DMS 273 (cell line): ENCODE measurements at regions not wholly inside any gene's neighbourhood (a gene's known extent, or its start where the extent isn't known, plus 50 kb on each side); places are given as distances from the start of the nearest gene placed in this dataset.
"Not testable (repeated sequence)": the region's sequence is repeated elsewhere in the genome, so short reads cannot be mapped to it uniquely, and the experiment has no call there.

Experiments
- DNase-seq: peaks from one replicate; lab custom pipeline; 2025; ENCODE audit not compliant: unreplicated experiment; lab: John Stamatoyannopoulos, UW

DNA sequence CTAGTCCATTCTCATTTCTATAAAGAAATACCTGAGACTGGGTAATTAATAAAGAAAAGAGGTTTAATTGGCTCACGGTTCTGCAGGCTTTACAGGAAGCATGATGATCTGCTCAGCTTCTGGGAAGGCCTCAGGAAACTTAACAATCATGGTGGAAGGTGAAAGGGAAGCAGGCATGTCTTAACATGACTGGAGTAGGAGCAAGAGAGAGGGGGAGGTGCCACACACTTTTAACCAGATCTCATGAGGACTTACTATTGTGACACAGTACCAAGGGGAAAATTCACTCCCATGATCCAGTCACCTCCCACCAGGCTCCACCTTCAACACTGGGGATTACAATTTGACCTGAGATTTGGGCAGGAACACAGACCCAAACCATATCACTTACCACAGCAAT is 310.1 kb downstream of the SH3GL2 start:
- not testable (repeated sequence) for DNase-seq

DNA sequence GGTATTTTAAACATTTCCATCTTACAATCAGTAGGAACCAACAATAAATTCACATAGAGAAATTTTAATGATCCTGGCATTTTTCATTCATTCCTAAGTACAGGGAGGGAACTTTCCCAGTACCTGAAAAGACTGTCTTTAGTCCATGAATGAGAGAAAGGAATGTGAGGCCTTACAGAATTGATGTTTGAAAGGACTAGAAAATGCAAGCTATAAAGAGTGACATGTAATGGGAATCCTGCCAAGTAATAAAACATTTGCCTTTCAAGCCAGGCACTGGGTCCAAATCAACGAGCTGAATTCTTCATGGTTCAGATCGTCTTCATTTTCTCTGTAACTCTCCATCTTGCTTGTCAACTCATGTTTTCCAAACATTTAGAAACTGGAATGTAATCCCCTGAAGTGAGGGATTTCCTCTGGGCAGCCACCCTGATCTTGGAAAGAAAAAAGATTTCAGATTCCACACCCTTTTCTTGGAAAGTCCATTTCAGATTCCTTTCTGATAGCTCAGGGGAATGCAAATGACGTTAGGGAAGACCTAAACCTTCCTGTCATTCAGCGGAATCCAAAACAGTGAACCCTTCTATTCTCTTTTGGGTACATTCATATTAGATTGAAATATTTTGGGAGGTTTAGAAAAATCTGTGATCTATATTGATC is 315.8 kb downstream of the SH3GL2 start:
- no peak for DNase-seq

DNA sequence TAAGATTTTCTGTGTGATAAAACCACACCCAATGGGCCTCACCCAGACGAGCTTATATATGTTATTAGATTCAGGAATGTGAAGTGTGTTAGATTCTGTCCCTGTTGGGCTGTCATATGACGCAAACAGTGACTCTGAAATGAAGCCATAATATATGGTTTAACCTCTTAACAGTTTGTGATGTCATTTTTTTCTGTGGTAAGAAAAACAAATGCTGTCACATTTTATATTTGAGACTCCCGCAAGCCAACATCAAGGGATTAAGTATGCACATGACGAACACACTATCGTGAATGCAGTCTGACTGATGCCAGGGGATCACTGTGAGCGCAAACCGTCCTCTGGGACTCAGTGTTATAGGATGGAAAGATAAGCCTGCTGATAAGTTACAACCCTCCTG is 321.7 kb downstream of the SH3GL2 start:
- no peak for DNase-seq

DNA sequence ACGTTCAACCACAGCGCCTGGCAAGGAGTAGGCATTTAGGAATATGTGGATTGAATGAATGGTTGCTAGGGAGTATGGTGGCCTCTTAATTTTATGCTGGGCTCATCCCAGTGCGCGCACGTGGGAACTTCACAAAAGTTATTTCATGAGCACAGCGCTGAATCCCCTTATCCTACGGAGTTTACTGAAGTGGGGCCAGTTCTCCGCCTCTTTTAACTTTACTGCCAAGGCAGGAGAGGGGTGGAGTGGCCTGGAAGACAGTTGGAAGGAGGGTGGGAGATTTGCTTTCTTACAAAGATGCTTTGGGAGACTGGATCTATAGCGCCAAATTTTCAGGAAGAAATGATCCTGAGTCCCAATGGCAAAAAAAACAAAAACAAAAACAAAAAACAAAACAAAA is 326.5 kb downstream of the SH3GL2 start:
- peak; percentile 37 for DNase-seq

DNA sequence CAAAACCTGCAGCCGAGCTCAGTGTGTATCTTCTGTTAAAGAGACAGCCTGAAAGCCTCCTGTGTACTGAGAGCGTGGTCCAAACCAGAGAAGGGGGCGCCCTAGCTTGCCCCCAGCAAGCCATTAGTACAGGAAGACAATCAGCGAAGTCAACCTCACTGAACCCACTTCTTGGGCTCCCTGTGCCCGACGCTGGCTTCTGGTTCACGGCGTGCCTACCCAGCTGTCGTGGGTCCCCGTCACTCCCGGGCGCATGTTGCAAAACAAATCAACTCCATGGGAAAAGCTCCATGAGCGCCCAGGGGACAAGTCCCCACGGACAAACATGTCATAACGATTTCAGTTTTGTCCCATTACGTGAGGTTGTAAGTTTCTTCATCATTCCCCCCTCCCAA is 326.9 kb downstream of the SH3GL2 start:
- DNase-seq: no peak

DNA sequence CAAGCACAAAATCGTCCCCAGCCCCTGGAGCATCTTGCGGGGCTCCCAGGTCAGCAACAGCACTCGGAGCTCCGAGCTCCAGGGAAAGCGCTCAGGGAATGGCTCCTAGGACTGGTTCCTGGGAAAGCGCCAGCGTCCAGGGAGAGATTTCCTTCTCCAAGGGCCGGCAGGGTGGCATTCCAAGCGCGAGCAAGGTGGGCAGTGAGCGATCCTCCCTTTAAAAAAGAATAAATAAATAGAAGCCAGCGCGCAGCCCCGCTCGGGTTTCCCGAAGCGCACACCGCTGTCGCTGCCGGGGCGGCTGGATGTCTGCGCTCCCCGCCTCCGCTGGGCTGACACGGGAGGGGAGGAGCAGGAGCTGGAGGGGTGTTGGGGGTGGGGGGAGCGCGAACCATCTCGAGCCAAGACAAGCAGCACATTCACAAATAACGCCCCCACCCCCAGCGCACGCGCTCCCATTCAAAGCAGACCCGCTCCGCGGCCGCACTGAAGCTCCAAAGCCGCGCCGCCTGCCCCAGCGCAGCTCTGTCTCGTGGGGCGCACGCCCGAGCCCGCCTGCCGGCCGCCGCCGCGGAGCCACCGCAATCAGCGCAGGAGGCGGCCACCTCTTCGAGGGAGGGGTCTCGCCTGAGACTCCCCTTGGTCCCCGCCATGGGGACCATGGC is 327.4 kb downstream of the SH3GL2 start:
- peak; percentile 81 for DNase-seq

DNA sequence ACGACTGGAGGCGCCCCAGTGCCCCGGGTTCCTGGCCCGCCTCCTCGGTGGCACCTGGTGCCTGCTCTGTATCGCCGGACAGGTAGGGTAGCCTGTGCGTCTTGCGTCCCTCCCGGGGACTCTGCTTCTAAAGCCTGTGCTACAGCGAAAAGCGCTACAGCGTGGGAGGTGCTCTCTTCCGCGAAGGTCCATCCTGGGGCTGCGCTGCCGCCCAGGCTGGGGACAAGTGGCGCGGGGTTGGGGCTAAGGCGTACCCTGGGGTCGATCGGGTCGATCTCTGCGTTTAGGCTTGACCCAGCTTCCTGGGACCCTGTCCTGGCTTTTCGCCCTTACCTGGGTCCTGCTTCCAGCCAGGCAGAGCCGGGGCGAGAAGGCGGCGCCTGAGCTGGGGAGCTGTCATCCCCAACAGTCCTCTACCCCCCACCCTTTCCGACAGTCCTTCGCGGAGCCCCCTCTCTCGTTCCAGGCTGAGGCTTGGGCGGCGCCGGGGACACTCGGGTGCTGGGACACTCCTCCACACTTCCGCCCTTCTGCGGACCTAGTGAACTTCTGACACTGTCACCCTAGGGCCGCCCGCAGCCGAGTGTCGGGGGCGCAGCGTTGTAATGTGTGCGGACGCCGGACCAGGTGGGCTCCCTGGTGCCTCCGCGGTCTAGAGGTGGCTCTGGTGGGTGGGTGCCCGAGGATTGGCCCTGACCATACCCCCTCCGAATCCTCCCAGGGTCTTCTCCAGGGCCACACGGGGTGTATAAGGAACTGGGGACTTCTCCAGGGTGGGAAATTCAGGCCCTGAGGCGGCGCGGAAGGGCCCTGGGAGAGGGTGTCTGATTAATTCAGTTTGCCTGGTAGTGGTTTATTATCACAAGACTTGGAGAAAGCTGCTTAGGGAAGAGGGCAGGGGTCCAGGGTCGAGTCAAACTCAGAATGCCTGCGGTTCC is 328.2 kb downstream of the SH3GL2 start:
- DNase-seq: peak; percentile 47

DNA sequence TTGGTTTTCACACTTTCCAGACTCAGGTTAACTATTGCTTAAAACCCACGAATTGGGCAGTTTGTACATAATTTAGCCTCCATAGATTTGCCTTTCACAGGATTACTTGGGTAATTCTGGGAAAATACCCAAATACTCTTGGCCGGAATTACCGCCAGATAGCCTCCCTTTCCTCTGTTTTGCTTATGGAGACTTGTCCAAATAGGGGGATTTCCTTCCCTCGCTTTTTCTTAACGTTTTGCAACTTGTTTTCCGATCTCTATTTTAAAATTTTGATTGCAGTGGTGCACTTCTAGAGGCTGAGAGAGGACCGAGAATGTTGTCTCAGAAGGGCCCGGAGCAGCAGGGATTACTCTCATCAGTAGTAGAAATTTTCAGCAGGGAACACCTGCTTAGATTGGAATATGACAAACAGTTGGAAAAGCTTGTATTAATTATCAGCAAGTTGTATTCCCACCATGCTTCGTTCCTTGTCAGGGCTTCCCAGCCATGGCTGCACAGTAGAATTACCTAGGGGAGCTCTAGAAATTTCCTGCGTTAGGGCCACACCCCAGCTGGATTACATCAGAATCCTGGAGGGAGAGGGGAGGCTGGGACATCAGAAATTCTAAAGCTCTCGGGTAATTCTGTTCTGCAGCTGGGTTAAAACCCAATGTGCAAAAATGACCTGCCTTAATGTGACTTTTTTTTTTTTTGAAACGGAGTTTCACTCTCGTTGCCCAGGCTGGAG is 329.1 kb downstream of the SH3GL2 start:
- DNase-seq: no peak

DNA sequence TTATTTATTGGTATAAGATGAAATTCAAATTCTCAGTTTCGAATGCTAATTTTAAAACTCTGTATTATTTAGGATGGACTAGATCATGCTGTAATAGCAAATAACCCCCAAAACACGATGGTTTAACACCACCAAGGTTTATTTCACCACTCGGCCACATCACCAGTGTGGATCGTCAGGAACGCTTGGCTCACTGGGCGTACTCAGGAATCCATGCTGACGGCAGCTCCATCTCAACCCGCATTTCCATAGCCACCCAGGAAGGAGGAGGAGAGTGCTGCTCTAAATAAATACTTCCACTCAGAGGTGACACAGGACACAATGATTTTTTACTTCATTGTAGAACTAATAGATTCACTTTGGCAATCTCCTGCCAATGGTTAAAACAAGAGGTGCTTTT is 347.4 kb downstream of the SH3GL2 start:
- no peak for DNase-seq

DNA sequence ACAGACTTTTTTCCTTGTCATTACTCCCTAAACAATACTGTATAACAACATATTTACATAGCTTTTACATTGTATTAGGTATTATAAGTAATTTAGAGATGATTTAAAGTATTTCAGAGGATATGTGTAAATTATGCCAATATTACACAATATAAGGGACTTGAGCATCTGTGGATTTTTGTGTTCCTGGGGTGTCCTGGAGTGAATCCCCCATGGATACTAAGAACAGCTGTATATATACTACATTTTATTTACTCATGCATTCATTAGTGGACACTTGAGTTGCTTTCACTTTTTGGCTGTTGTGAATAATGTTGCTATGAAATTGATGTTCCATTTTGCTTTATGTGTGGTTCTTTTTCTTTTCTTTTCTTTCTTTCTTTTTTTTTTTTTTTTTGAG is 348.8 kb downstream of the SH3GL2 start:
- no peak for DNase-seq

DNA sequence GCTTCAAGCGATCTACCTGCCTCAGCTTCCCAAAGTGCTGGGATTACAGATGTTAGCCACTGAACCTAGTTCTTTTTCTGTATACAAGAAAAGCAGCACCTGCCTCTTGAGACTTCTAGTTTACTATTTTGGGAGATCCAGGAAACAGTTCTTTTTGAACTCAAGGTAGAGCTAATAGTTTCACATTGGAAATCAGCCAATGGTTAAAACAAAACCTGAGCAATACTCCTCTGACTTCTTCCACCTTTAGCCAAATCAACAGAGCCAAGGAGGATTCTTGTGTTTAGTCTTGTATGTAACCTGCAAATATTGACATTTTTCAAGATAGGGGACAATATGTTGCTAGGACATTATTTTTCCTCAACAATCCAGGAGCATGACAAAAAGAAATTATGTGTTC is 349.4 kb downstream of the SH3GL2 start:
- DNase-seq: no peak

DNA sequence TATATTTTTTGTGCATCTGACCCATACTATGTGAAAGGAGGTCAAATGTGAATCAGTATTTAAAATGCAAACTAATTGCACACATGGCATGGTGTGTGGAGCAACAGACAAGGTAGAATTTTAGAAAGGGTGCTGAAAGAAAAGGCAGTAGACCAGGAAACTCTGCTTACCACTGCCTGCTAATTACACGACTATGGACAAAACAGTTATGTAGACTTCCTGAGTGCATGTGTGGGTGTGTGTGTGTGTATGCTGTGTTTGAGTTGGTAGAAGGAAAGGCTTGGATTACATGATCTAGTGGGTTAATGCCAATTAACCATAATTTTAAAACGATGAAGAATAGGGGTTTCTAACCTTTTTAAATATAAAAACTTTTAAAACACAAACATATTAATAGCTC is 349.9 kb downstream of the SH3GL2 start:
- no peak for DNase-seq

DNA sequence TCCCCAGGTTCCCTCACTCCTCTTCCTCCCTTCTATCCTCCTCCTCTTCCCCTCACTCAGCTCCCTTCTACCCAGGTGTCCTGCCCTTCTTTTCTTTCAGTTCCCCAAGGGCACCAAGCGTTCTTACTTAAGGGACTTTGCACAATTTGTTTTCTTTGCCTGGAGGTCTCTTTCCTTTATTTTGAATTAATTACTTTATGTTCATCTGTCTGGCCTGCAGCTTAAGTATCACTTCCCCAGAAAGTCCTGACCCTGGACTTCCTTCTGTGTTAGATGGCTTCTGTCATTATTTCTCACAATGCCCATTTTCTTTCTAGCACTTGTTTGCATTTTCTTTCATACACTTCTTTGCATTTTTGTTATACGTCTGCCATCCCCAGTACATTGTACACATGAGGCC is 350.6 kb downstream of the SH3GL2 start:
- DNase-seq: no peak

DNA sequence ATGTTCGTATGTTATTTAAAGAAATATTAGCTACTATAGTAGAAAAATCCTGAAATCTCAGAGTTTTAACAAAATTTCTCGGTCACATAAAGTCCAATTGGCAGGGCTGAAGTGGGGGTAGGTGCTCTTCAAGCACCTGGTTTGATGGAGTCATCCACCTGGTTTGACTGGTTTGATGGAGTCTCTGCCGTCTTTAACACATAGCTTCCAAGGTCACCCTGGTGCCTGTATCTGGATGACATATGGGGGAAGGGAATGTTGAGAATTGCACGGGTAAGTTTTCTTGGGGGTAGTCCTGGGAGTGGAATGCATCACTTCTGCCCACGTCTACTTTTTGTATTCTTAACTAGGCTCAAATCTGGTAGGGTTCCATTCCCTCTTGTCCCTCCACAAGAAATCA is 351.2 kb downstream of the SH3GL2 start:
- DNase-seq: no peak

DNA sequence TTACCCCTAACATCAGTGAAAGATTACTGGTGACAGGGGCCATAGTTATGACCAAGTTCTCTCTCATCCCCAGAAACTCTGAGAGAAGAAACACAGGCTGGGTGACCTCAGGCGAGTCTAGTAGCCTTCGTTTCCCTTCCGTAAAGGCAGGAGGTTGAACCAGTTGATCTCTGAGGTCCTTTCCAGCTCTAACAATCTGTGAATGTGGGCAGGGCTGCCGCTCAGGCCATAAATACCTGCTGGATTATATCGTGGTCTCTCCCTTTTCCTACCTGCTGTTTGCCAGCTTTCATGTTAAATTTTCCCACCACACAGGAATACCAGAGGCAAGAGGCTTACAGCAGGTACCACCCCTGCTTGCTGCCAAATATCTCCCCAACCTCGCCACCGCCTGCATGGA is 357.5 kb downstream of the SH3GL2 start:
- no peak for DNase-seq

DNA sequence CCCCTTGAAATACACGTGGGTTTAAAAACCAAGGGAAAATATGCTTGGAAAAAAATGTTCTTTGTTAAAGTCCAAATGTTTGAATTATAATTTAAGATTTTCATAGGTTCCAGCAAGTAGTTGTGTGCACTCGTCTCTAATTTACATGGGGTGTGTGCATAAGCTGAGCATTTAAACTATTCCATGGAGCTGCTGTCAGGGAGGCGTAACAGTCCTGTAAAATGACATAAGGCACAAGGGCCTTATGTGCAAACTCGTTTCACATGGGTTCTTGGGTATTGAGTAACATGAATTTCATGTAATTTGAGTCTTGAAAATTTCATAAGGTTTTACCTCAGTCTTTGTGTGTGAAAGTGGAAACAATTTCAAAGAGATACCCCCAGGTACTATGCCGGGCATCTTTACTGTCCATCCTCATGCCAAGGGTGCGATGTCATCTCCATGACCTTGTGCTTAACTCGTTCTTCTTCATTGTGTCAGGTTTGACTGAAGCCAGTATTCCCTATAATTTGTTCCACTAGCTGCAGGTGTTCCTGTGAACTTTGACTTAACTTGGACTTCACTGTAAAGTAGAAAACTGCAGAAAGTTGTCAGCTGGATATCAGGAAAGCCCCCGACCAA is 359.3 kb downstream of the SH3GL2 start:
- DNase-seq: no peak

DNA sequence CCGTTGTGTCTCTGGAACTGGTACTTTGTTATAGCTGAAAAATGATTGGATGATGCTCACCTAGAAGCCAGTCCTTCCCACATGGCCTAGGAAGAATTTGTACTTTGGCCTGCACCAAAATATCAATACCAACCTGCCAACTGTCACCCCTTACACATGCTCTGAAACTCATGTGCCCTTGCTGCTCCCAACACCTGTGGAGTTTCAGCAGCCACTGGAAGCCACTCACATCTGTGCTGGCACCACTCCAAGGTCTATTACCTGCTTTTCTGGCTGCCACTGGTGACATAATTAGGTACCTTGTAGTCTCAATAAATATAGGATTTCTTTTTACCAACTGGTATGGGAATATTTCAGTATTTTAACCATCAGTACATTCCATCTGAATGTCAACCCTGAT is 363.6 kb downstream of the SH3GL2 start:
- DNase-seq: no peak

DNA sequence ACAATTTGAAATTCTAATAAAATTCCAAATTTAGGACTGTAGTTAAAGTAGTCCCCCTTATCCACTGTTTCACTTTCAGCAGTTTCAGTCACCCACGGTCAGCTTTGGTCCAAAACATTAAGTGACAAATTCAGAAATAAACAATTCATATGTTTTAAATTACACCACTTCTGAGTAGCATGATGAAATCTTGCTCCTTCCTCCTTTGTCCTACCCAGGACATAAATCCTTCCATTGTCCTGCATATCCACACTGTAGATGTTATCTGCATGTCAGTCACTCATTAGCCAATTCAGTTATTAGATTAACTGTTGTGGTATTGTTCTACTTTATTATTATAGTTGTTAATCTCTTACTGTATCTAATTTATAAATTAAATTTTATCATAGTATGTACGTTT is 376.5 kb downstream of the SH3GL2 start:
- no peak for DNase-seq

DNA sequence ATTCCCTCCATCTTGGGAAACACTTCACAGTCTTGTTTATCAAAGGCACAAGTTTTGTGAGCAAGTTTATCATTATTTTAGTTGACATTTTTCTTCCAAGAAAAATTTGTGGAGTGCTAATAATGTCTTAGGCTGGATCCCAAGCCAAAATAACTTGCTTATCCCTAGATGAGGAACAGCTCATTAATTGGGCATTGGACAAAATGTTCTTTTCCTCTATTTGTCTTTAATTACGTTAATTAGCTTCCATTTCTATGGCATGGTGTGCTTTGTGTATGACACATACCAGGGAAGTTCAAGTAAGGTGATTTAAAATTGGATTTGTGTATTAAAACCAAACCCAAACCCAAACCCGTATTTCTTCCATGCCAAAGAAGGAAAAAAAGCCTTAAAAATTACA is 379.5 kb downstream of the SH3GL2 start:
- DNase-seq: no peak

DNA sequence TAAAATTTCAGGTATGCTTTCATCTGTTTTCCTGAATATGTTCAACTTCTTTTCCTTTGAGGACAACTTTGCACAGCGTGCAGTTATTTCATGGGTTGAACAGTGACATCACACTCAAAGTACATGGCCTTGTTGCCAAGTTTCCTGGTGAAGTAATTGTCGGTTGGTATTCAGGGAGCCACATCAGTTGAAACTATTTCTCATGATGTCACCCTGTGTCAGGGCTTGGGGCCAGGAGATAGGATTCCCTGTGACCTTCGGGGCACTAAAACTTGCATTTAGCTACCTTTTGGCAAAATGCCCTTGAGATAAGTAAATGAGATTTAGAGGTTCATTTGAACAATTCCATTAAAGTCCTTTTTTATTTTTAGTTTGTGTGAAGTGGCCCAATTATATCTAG is 383.9 kb downstream of the SH3GL2 start:
- DNase-seq: no peak

DNA sequence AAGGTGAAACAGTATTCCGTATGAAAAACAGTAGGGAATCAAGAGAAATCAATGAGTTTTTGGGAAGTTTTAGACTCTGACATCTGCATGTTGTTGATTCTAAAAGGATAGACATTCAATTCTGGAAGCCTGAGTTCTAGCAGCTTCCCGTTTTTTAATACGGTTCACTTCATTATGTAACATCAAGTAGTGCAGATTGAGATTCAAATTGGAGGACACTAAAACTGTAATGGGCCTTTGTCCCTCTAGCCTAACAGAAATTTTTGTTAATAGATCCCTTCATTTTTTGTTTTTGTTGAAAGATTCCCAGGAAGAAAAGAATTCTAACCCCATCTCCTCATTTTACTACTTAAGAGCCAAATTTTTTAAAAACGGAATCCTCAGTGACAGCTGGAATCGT is 384.6 kb downstream of the SH3GL2 start:
- DNase-seq: no peak
